ENCODE measurements at regions not wholly inside any gene's neighbourhood (a gene's known extent, or its start where the extent isn't known, plus 50 kb on each side); places are given as distances from the start of the nearest gene placed in this dataset.
A peak's percentile ranks its signal among the peaks of the same experiment; 100 is the strongest.

DNA sequence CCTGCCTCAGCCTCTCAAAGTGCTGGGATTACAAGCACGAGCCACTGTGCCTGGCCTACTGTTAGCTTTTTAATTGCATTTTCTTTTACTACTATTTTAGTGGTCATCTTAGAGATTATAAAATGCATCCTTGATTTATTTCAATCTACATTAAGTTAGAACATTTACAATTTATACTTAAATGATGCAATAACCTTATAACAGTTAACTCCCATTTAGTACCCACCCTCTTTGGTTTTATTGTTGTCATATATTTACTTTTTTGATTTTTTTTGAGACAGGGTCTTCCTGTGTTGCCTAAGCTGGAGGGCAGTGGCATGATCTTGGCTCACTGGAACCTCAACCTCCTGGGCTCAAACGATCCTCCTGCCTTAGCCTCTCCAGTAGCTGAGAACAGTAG is 77.3 kb downstream of the PPCDC start:
- H3K4me1 ChIP-seq (ENCODE audit: control insufficient read depth, insufficient read depth, low read length), result no peaks in the 10 kb centered on the region
- no peak for TF ChIP-seq ZNF121 (tag by site-specific recombination; IDR thresholded peaks at IDR 0.05)
- no peak for TF ChIP-seq ZNF132 (tag by site-specific recombination; IDR thresholded peaks at IDR 0.05; ENCODE audit: borderline replicate concordance)
- no peak for TF ChIP-seq ZNF140 (tag by site-specific recombination; IDR thresholded peaks at IDR 0.05)
- TF ChIP-seq, protein P1, sequence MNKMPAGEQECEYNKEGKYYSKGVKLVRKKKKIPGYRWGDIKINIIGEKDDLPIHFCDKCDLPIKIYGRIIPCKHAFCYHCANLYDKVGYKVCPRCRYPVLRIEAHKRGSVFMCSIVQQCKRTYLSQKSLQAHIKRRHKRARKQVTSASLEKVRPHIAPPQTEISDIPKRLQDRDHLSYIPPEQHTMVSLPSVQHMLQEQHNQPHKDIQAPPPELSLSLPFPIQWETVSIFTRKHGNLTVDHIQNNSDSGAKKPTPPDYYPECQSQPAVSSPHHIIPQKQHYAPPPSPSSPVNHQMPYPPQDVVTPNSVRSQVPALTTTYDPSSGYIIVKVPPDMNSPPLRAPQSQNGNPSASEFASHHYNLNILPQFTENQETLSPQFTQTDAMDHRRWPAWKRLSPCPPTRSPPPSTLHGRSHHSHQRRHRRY (tag by site-specific recombination; IDR thresholded peaks at IDR 0.05), result no peak
- TF ChIP-seq WT1 (tag by site-specific recombination; IDR thresholded peaks at IDR 0.05), result no peak
- TF ChIP-seq, protein P2, sequence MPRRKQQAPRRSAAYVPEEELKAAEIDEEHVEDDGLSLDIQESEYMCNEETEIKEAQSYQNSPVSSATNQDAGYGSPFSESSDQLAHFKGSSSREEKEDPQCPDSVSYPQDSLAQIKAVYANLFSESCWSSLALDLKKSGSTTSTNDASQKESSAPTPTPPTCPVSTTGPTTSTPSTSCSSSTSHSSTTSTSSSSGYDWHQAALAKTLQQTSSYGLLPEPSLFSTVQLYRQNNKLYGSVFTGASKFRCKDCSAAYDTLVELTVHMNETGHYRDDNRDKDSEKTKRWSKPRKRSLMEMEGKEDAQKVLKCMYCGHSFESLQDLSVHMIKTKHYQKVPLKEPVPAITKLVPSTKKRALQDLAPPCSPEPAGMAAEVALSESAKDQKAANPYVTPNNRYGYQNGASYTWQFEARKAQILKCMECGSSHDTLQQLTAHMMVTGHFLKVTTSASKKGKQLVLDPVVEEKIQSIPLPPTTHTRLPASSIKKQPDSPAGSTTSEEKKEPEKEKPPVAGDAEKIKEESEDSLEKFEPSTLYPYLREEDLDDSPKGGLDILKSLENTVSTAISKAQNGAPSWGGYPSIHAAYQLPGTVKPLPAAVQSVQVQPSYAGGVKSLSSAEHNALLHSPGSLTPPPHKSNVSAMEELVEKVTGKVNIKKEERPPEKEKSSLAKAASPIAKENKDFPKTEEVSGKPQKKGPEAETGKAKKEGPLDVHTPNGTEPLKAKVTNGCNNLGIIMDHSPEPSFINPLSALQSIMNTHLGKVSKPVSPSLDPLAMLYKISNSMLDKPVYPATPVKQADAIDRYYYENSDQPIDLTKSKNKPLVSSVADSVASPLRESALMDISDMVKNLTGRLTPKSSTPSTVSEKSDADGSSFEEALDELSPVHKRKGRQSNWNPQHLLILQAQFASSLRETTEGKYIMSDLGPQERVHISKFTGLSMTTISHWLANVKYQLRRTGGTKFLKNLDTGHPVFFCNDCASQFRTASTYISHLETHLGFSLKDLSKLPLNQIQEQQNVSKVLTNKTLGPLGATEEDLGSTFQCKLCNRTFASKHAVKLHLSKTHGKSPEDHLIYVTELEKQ (tag by site-specific recombination; IDR thresholded peaks at IDR 0.05; ENCODE audit: borderline replicate concordance), result no peak
- TF ChIP-seq ZNF792 (tag by site-specific recombination; IDR thresholded peaks at IDR 0.05), result no peak
- TF ChIP-seq ZBTB44 (tag by site-specific recombination; IDR thresholded peaks at IDR 0.05), result no peak
- no peak for TF ChIP-seq ZNF24 (tag by site-specific recombination; IDR thresholded peaks at IDR 0.05)
- no peak for TF ChIP-seq FEZF1 (tag by site-specific recombination; IDR thresholded peaks at IDR 0.05)
- no peak overlapping the region for H3K4me3 ChIP-seq (ENCODE audit: low read depth, low read length)
- H3K9me3 ChIP-seq (ENCODE audit: control insufficient read depth, insufficient read depth, low read depth, low read length), result no peaks in the 10 kb centered on the region
- ChIA-PET CTCF (interaction anchor here (0.7 to 1.0 kb wide), 3 partner anchors 9 to 101 kb away, joined by 3 to 6 read pairs (median 4); no protein-coding TSS in a partner anchor), POLR2A (interaction anchor here (0.7 kb wide), 1 partner anchor 58 kb away, joined by 3 read pairs; no protein-coding TSS in a partner anchor)
- H3K27ac ChIP-seq (ENCODE audit: extremely low read depth, low read depth, low read length), result no peak overlapping the region
- no peaks in the 10 kb centered on the region for H3K36me3 ChIP-seq (ENCODE audit: control insufficient read depth in 2 of 2, insufficient read depth in 1 of 2, low read length in 2 of 2)

DNA sequence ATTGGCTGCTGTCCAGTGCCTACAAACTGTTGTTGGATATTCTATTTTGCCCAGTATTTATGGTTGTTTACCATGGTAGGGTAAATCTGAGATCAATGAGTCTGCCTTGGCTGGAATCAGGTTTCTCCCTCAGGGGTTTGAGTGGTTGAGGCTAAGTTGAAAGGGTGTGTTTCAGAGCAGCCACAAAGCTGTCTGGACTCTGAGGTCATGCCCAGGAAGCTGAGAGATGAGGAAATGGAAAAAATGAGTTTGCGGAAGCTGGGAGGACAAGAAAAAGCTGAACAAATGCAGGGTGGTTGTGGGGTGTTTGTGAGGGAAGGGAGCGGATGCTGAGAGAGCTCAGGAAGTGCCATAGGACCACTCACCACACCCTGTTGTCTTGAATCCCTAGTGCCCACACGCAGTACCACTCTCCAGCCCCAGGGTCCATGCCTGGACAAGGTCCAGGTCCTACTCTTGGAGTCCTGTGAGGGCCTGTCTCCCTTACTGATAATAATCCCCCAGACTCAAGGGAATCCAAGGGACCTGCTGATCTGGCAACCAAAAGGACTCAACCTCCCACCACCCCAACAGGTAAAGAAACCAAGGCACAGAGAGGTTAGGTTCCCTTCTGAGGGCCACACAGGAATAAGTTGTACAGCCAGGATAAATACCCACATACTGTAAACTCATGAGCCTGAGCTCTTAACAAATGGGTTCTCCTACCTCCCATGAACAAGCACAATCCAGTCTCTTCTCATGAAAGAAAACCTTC is 81.6 kb downstream of the PPCDC start:
- ChIA-PET CTCF (interaction anchor here (0.8 to 2.8 kb wide), 3 partner anchors 17 to 322 kb away, joined by 3 to 7 read pairs (median 3); no protein-coding TSS in a partner anchor), POLR2A (interaction anchor here (1.2 to 1.7 kb wide), 2 partner anchors 11 to 97 kb away, joined by 4 to 7 read pairs; partner anchors contain the start of gene C15orf39)
- no peaks in the 10 kb centered on the region for H3K9me3 ChIP-seq (ENCODE audit: control insufficient read depth, insufficient read depth, low read depth, low read length)
- no peaks in the 10 kb centered on the region for H3K4me1 ChIP-seq (ENCODE audit: control insufficient read depth, insufficient read depth, low read length)
- H3K4me3 ChIP-seq (ENCODE audit: low read depth, low read length), result no peak overlapping the region
- H3K36me3 ChIP-seq (ENCODE audit: control insufficient read depth in 2 of 2, insufficient read depth in 1 of 2, low read length in 2 of 2), result no peaks in the 10 kb centered on the region
- H3K27ac ChIP-seq (ENCODE audit: extremely low read depth, low read depth, low read length), result no peak overlapping the region
- 0 out of 2 replicates have a peak, but pooled peaks have one; percentile 7 for TF ChIP-seq ZNF518A (tag by site-specific recombination; conservative IDR thresholded peaks at IDR 0.05; ENCODE audit: low read depth)
- no peak for TF ChIP-seq ZNF426 (tag by site-specific recombination; IDR thresholded peaks at IDR 0.05)
- TF ChIP-seq, protein P3, sequence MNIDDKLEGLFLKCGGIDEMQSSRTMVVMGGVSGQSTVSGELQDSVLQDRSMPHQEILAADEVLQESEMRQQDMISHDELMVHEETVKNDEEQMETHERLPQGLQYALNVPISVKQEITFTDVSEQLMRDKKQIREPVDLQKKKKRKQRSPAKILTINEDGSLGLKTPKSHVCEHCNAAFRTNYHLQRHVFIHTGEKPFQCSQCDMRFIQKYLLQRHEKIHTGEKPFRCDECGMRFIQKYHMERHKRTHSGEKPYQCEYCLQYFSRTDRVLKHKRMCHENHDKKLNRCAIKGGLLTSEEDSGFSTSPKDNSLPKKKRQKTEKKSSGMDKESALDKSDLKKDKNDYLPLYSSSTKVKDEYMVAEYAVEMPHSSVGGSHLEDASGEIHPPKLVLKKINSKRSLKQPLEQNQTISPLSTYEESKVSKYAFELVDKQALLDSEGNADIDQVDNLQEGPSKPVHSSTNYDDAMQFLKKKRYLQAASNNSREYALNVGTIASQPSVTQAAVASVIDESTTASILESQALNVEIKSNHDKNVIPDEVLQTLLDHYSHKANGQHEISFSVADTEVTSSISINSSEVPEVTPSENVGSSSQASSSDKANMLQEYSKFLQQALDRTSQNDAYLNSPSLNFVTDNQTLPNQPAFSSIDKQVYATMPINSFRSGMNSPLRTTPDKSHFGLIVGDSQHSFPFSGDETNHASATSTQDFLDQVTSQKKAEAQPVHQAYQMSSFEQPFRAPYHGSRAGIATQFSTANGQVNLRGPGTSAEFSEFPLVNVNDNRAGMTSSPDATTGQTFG (tag by site-specific recombination; IDR thresholded peaks at IDR 0.05; ENCODE audit: borderline replicate concordance), result no peak
- TF ChIP-seq ZNF404 (tag by site-specific recombination; IDR thresholded peaks at IDR 0.05), result no peak
- no peak for TF ChIP-seq ZNF184 (tag by site-specific recombination; IDR thresholded peaks at IDR 0.05)
- TF ChIP-seq ZNF416 (tag by site-specific recombination; IDR thresholded peaks at IDR 0.05), result no peak
- TF ChIP-seq, protein P4, sequence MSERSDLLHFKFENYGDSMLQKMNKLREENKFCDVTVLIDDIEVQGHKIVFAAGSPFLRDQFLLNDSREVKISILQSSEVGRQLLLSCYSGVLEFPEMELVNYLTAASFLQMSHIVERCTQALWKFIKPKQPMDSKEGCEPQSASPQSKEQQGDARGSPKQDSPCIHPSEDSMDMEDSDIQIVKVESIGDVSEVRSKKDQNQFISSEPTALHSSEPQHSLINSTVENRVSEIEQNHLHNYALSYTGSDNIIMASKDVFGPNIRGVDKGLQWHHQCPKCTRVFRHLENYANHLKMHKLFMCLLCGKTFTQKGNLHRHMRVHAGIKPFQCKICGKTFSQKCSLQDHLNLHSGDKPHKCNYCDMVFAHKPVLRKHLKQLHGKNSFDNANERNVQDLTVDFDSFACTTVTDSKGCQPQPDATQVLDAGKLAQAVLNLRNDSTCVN (tag by site-specific recombination; optimal IDR thresholded peaks at IDR 0.05), result peak; percentile 15
- TF ChIP-seq ZNF626 (tag by site-specific recombination; IDR thresholded peaks at IDR 0.05), result no peak
